B cell (primary cell): ENCODE measurements at regions not wholly inside any gene's neighbourhood (a gene's known extent, or its start where the extent isn't known, plus 50 kb on each side); places are given as distances from the start of the nearest gene placed in this dataset.

Experiments used
- ATAC-seq: fragments of 200-7000 bp; cut with Tn5 transposase; one replicate; pipeline ENCODE4 v1.10.0; 2021; ENCODE audit warnings: low read depth, mild to moderate bottlenecking, moderate number of reproducible peaks, moderate library complexity
- CTCF ChIA-PET: fragments of 350-600 bp; sonication (Branson Sonifier 250); formaldehyde crosslinking; loops from one replicate; lab custom pipeline; 2021; ENCODE audit warnings: antibody characterized with exemption, inconsistent platforms; lab: Charles Lee
- POLR2A ChIA-PET: fragments of 350-600 bp; sonication (Branson Sonifier 250); formaldehyde crosslinking; loops from one replicate; lab custom pipeline; 2021; ENCODE audit warnings: antibody characterized with exemption; lab: Charles Lee
- DNase-seq: peaks from one replicate; pipeline ENCODE4 v3.0.0; 2013
- H2AFZ ChIP-seq: 2 replicates; pipeline ENCODE4 v1.6.1; 2012; ENCODE audit warnings: mild to moderate bottlenecking, low read depth, low read length; ENCODE audit not compliant: insufficient read depth, poor library complexity, severe bottlenecking
- H3K27ac ChIP-seq, 2 donors: 1 replicate in 1 of 2; 2 replicates in 1 of 2; pipeline ENCODE4 v1.5.1; 2012 to 2013; ENCODE audit warnings: low read length in 2 of 2, mild to moderate bottlenecking in 2 of 2, moderate library complexity in 1 of 2
- H3K27me3 ChIP-seq, 4 experiments: fragments of 200-600 bp in 1 of 4; sonication (generic) in 1 of 4; replicated peaks in 1 of 4; 1 replicate in 2 of 4; 2 replicates in 2 of 4; pipeline versions ENCODE4 v1.6.1 to v1.7.0; 2013 to 2016; ENCODE audit warnings: low read length in 3 of 4, mild to moderate bottlenecking in 2 of 4, mixed read lengths in 1 of 4, moderate library complexity in 1 of 4; ENCODE audit not compliant: insufficient read depth in 4 of 4, control insufficient read depth in 3 of 4; ENCODE audit errors: control extremely low read depth in 1 of 4
- H3K36me3 ChIP-seq, 2 experiments: replicated peaks in 1 of 2; 1 replicate in 1 of 2; 2 replicates in 1 of 2; pipeline versions ENCODE4 v1.6.1 to v1.7.1; 2013; ENCODE audit warnings: low read length in 1 of 2; ENCODE audit not compliant: insufficient read depth in 2 of 2, control insufficient read depth in 1 of 2; ENCODE audit errors: control extremely low read depth in 1 of 2, extremely low read depth in 1 of 2
- H3K4me1 ChIP-seq, 2 donors: fragments of 200-600 bp in 1 of 2; sonication (generic) in 1 of 2; 1 replicate in 1 of 2; 2 replicates in 1 of 2; pipeline versions ENCODE4 v1.5.1 to v1.6.1; 2013 to 2017; ENCODE audit warnings: low read length in 2 of 2; ENCODE audit not compliant: control insufficient read depth in 2 of 2, insufficient read depth in 2 of 2
- H3K4me2 ChIP-seq: replicated peaks from 2 replicates; pipeline ENCODE3; 2012; ENCODE audit warnings: mild to moderate bottlenecking, low read depth, low read length; ENCODE audit not compliant: poor library complexity, severe bottlenecking
- H3K4me3 ChIP-seq, 5 experiments: fragments of 200-600 bp in 1 of 5; sonication (generic) in 1 of 5; 1 replicate in 3 of 5; 2 replicates in 2 of 5; pipeline versions ENCODE4 v1.5.1 to v1.7.0; 2011 to 2016; ENCODE audit warnings: low read length in 4 of 5, mild to moderate bottlenecking in 4 of 5, low read depth in 2 of 5, control low read depth in 1 of 5, moderate library complexity in 1 of 5; ENCODE audit not compliant: insufficient read depth in 1 of 5; ENCODE audit errors: control extremely low read depth in 1 of 5, extremely low read depth in 1 of 5
- H3K79me2 ChIP-seq: fragments of 200-600 bp; sonication (generic); one replicate; pipeline ENCODE4 v1.6.0; 2016; ENCODE audit warnings: low read length; ENCODE audit not compliant: control insufficient read depth, insufficient read depth
- H3K9ac ChIP-seq: fragments of 200-600 bp; sonication (generic); 2 replicates; pipeline ENCODE4 v1.6.1; 2017; ENCODE audit warnings: mild to moderate bottlenecking, low read length, moderate library complexity
- H3K9me3 ChIP-seq, 3 donors: one replicate each; pipeline versions ENCODE4 v1.6.1 to v1.7.1; 2013; ENCODE audit warnings: low read length in 2 of 3; ENCODE audit not compliant: control insufficient read depth in 2 of 3, insufficient read depth in 1 of 3; ENCODE audit errors: control extremely low read depth in 1 of 3
- H4K20me1 ChIP-seq: 2 replicates; pipeline ENCODE4 v1.6.0; 2012; ENCODE audit warnings: mild to moderate bottlenecking, low read length; ENCODE audit not compliant: insufficient read depth, control insufficient read depth, poor library complexity, severe bottlenecking
- H3K27ac Mint-ChIP-seq: one replicate; pipeline ENCODE4 v1.8.0; 2021; ENCODE audit warnings: mixed read lengths
- H3K27me3 Mint-ChIP-seq: one replicate; pipeline ENCODE4 v1.8.0; 2021; ENCODE audit warnings: mixed read lengths
- H3K4me1 Mint-ChIP-seq: one replicate; pipeline ENCODE4 v1.8.0; 2021; ENCODE audit warnings: mixed read lengths
- H3K4me3 Mint-ChIP-seq: one replicate; pipeline ENCODE4 v1.8.0; 2021; ENCODE audit warnings: mixed read lengths
- H3K9me3 Mint-ChIP-seq: one replicate; pipeline ENCODE4 v1.8.0; 2022; ENCODE audit warnings: mixed read lengths; ENCODE audit not compliant: insufficient read depth
- CTCF ChIP-seq: fragments of 200-600 bp; IDR thresholded peaks from one replicate; pipeline ENCODE4 v1.8.0; 2022; ENCODE audit warnings: antibody characterized with exemption, mild to moderate bottlenecking
- EZH2 ChIP-seq: IDR thresholded peaks from 2 replicates; pipeline ENCODE4 v1.6.1; 2012; ENCODE audit warnings: borderline replicate concordance, low read depth, mild to moderate bottlenecking, moderate library complexity, low read length; ENCODE audit not compliant: insufficient read depth, poor library complexity, severe bottlenecking
- WGBS: methylation state at CpG from one replicate; pipeline ENCODE4 v1.1.5; 2013; ENCODE audit warnings: missing lambda C conversion rate; ENCODE audit not compliant: insufficient coverage; 5-methylcytosine and 5-hydroxymethylcytosine counted together
- intact Hi-C: fragments of 100-400 bp; cut with micrococcal nuclease; formaldehyde crosslinking; loops from one replicate; pipeline ENCODE4 v1.10.0; 2022

- H3K27me3 ChIP-seq: no peaks in the 10 kb centered on the region
- 83% methylated on average over 1 of the region's 5 CpGs for WGBS
- no peak overlapping the region for H2AFZ ChIP-seq
- ATAC-seq: no peak
- no peak for DNase-seq
- no peak overlapping the region for H3K4me2 ChIP-seq
- no peak for TF ChIP-seq CTCF
- TF ChIP-seq EZH2: no peak
- H3K36me3 ChIP-seq: no peaks in the 10 kb centered on the region
- H3K79me2 ChIP-seq: no peaks in the 10 kb centered on the region
- no peaks in the 10 kb centered on the region for H3K9me3 ChIP-seq
- CTCF ChIA-PET: no interaction called here
- POLR2A ChIA-PET: no interaction called here
- H3K27ac Mint-ChIP-seq: no peak overlapping the region
- H4K20me1 ChIP-seq: no peaks in the 10 kb centered on the region
- H3K4me1 ChIP-seq: no peaks in the 10 kb centered on the region
- no peak overlapping the region for H3K4me3 Mint-ChIP-seq
- H3K27me3 Mint-ChIP-seq: no peaks in the 10 kb centered on the region
- peaks cover 2% of the 10 kb centered on the region for H3K9me3 Mint-ChIP-seq
- H3K27ac ChIP-seq: no peak overlapping the region
- intact Hi-C loops: no loop called here
- no peak overlapping the region for H3K4me3 ChIP-seq
- H3K4me1 Mint-ChIP-seq: no peaks in the 10 kb centered on the region
- no peak overlapping the region for H3K9ac ChIP-seq
These were observed 310.4 kb upstream of the PHF14 start for GRCh38 chr7:10662982-10663884.

DNA sequence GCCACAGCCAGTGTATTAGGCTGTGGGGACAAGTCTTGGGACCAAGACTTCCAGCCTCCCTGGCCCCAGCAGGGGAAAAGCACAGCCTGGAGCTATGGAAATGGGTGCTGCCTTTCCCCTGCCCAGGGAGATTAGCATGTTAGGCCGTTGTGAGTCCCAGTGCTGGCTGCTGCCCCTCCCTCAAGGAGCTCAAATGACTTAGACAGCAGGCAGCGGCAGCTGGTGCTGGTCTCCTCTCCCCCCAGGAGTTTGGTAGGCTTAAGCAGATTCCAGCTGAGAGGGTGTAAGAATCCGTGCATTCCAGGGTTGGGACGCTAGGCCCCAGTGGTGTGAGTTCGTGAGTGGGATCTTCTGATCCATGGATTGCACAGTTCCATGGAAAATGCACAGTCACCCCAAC lies 301.5 kb upstream of the PHF14 start:
- ChIA-PET POLR2A (no interaction called here), CTCF (no interaction called here)
- H3K4me1 Mint-ChIP-seq: no peaks in the 10 kb centered on the region
- Histone ChIP-seq H3K9ac (no peak overlapping the region), H3K4me1 (no peaks in the 10 kb centered on the region), H3K27ac (no peak overlapping the region), H3K27me3 (no peaks in the 10 kb centered on the region), H3K36me3 (no peaks in the 10 kb centered on the region), H3K79me2 (no peaks in the 10 kb centered on the region), H3K4me3 (no peak overlapping the region), H4K20me1 (no peaks in the 10 kb centered on the region), H3K9me3 (peaks cover 0 to 10% (median 0%) of the 10 kb centered on the region in 3 donors), H3K4me2 (no peak overlapping the region), H2AFZ (no peak overlapping the region)
- intact Hi-C loops: no loop called here
- 78% methylated on average over 4 of the region's 5 CpGs for WGBS
- TF ChIP-seq CTCF (no peak), EZH2 (no peak)
- no peaks in the 10 kb centered on the region for H3K9me3 Mint-ChIP-seq
- no peak for ATAC-seq
- H3K27me3 Mint-ChIP-seq: no peaks in the 10 kb centered on the region
- DNase-seq: no peak
- no peak overlapping the region for H3K27ac Mint-ChIP-seq
- no peak overlapping the region for H3K4me3 Mint-ChIP-seq
